GM12892 (cell line): ENCODE measurements at regions not wholly inside any gene's neighbourhood (a gene's known extent, or its start where the extent isn't known, plus 50 kb on each side); places are given as distances from the start of the nearest gene placed in this dataset.

Experiments
- DNase-seq: peaks from one replicate; pipeline ENCODE4 v3.0.0; 2011; ENCODE audit not compliant: insufficient read length
- FAIRE-seq: peaks from 2 replicates; lab custom pipeline; 2011; peaks lifted over from hg19 to GRCh38; lab: Jason Lieb, UNC
- POLR2A ChIP-seq: IDR thresholded peaks from 2 replicates; pipeline ENCODE4 v1.6.1; 2011; ENCODE audit warnings: low read depth, low read length, control low read depth
- POLR2AphosphoS5 ChIP-seq: IDR thresholded peaks from 2 replicates; pipeline ENCODE4 v1.6.1; 2011; ENCODE audit warnings: low read depth, low read length, control low read depth
- TAF1 ChIP-seq: IDR thresholded peaks from 2 replicates; pipeline ENCODE4 v1.6.1; 2011; ENCODE audit warnings: low read depth, mild to moderate bottlenecking, control low read depth, low read length, borderline replicate concordance

DNA sequence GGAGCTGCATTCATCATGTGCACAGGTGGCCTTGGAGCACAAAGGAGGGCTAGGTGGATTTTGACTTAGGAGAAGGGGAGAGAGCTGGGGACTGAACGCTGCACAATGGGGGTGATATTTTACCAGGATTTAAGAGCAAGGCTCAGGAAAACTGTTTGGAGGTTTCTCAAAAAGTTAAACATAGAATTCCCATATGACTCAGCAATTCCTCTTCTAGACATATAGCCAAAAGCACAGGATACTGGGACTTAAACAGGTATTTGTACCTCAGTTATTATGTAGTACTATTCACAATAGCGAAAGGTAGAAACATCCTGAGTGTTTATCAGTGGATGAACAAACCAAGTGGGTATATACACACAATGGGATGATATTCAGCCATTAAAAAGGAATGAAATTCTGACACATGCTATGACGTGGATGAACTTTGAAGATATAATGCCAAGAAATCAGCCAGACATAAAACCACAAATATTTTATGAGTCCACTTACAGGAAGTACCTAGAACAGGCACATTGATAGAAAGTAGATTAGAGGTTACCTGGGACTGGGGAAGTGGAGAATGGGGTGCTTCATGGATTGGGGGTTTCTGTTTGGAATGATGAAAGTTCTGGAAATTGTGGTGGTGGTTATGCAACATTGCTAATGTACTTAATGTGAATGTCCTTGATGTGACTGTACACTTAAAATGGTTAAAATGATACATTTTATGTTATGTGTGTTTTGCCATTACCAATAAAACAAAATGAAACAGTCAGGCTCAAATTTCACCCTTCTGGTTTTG lies 216.9 kb downstream of the HAUS1 start:
- no peak for DNase-seq
- no peak for FAIRE-seq
- TF ChIP-seq POLR2A: no peak
- no peak for TF ChIP-seq TAF1
- no peak for TF ChIP-seq POLR2AphosphoS5

DNA sequence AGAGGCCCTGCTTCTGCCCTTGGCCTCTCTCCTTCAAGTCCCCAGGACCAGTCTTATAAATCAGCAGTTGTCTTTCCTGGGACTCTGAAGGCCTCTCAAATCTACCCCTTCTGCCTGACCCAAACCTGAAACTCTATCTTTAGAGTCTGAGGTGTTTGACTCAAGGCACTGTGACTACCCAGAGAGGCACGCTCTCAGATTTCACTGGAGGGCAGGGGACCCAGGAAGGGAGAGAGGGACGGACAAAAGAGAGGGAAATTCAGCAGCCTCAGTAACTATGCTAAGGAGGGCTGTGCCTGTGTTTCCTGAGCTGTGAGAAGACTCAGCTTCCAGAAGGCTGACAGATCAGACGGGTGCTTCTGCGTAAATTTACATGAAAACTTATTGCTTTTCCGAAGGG lies 217.8 kb downstream of the HAUS1 start:
- no peak for TF ChIP-seq POLR2A
- TF ChIP-seq POLR2AphosphoS5: no peak
- TF ChIP-seq TAF1: no peak
- no peak for DNase-seq

GRCh38 chr18:46322411-46322891 lies 218.3 kb downstream of the HAUS1 start:
- TF ChIP-seq TAF1: no peak
- no peak for TF ChIP-seq POLR2A
- TF ChIP-seq POLR2AphosphoS5: no peak
- DNase-seq: no peak
- FAIRE-seq: no peak

More for the DNA sequence above, 217.8 kb downstream of the HAUS1 start:
- no peak for FAIRE-seq

GRCh38 chr18:46322941-46323340 lies 218.8 kb downstream of the HAUS1 start:
- no peak for DNase-seq
- TF ChIP-seq POLR2AphosphoS5 (no peak), POLR2A (no peak)
- FAIRE-seq: no peak

GRCh38 chr18:46324087-46324955 lies 220.1 kb downstream of the HAUS1 start:
- FAIRE-seq (no peak), DNase-seq (no peak)
- TF ChIP-seq TAF1 (no peak), POLR2A (no peak), POLR2AphosphoS5 (no peak)

DNA sequence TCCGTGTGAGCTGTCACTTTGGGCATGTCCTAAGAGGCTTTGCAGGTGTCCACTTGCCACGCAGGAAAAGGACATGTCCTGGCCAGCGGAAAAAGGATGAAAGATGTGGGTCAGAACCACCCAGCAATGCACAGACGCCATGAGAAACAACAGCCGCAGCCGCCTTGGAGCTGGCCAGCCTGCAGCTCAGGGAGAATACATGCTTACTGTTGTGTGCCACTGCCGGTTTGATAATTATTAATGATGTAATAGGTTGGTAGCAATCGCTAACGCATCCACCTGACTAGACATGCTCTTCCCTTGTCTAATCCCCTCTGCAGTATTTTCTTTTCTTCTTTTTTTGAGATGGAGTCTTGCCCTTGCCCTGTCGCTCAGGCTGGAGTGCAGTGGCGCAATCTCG lies 221.7 kb downstream of the HAUS1 start:
- DNase-seq (no peak), FAIRE-seq (no peak)
- TF ChIP-seq POLR2AphosphoS5: no peak

DNA sequence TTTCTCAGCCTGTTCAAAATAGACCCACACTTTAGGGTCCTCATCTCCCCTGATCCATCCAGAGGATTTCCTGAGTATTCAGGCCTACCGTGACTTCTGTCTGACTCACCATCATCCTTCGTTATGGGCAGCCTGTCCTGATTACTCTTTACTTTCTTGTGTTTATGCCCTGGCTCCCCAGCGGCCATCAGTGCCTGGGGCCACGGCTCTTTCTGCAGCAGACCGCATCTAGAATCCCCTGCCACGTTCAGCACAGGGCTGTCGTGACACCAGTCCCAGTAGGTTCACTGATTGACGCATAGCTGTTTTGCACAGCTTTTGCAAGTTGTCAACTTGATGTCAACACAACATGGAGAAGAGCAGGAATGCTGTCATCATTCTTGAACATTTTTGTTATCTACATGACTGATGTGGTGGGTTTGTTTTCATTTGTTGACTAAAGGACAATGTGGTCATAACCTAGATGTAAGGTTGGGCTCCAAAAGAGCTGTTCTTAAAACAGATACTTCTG lies 225.6 kb downstream of the HAUS1 start:
- TF ChIP-seq TAF1: no peak
- TF ChIP-seq POLR2A: no peak
- no peak for TF ChIP-seq POLR2AphosphoS5
- no peak for DNase-seq
- no peak for FAIRE-seq

DNA sequence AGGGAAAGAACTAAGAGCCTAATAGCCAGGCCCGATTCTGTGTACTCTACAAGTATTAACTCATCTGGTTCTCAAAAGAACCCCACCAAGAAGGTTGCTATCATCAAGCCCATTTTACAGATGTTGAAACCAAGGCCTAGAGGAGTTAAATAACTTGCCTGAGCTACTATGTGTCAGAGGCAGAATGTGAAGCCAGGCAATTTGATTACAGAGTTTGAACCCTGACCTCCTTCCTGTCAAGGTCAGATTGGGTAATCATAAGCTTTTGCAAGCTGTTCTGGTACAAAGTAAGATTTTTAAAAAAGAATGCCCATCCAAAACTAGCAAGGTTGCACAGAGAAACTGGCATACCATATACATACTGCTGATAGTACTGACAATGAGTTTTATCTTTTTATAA lies 227.1 kb downstream of the HAUS1 start:
- FAIRE-seq (no peak), DNase-seq (no peak)
- TF ChIP-seq TAF1 (no peak), POLR2A (no peak), POLR2AphosphoS5 (no peak)

- DNase-seq (no peak), FAIRE-seq (no peak)
- TF ChIP-seq TAF1 (no peak), POLR2AphosphoS5 (no peak)
These were observed 228.2 kb downstream of the HAUS1 start for GRCh38 chr18:46332286-46332801.

GRCh38 chr18:46332921-46333341 lies 228.7 kb downstream of the HAUS1 start:
- FAIRE-seq (no peak), DNase-seq (no peak)
- TF ChIP-seq POLR2A (no peak), TAF1 (no peak), POLR2AphosphoS5 (no peak)

DNA sequence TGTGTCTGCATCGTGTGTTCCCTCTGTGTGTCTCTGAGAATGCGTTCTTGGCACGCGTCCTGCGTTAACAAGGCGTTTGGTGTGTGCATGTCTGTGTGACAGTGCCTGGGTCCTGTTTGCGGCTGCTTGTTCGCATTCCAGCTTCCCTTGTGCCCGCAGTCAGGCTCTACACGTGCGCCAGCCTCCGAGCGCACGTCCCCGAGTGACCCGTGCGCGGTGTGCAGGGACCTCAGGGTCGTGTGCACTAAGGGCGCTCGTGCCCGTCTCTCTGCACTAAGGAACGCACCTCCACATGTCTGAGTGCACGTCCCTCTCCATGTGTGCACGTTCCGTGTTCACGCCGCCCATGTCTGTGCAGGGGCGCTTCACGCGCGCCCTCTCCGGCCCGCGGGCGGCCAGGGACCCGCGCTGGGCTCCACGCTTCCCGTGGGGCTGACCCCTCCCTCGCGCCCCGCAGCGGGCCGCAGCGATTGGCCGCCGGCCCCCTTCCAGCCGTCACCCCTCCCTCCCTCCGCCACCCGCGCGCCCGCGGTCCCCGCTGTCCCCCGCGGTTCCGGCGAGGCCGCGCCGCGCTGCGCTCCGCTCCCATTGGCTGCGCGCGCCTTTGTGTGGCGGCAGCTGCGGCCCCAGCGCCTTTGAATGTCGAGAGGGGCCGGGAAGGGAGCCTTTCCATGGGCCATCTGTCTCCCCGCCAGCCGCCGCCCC lies 229.4 kb downstream of the HAUS1 start:
- no peak for TF ChIP-seq TAF1
- no peak for TF ChIP-seq POLR2AphosphoS5
- no peak for TF ChIP-seq POLR2A
- no peak for FAIRE-seq
- DNase-seq: no peak
